ENCODE measurements at regions not wholly inside any gene's neighbourhood (a gene's known extent, or its start where the extent isn't known, plus 50 kb on each side); places are given as distances from the start of the nearest gene placed in this dataset.

GRCh38 chr4:111535792-111536191, 609.5 kb upstream of the FAM241A start:
- no peak overlapping the region for H3K4me3 ChIP-seq (ENCODE audit: low read depth, low read length, poor library complexity, severe bottlenecking)
- no peak for TF ChIP-seq EZH2phosphoT487 (IDR thresholded peaks at IDR 0.05; ENCODE audit: borderline replicate concordance, low read depth, low read length)
- TF ChIP-seq CTCF (conservative IDR thresholded peaks at IDR 0.05; ENCODE audit: low read length) = no peak
- H3K4me1 ChIP-seq (ENCODE audit: insufficient read depth, low read length, poor library complexity, severe bottlenecking) = no peaks in the 10 kb centered on the region
- no TSS peak for BruUV-seq (replicated peaks)
- POLR2A ChIA-PET = no interaction called here
- H3K9me2 ChIP-seq (ENCODE audit: insufficient read depth, low read length) = no peaks in the 10 kb centered on the region
- CTCF ChIA-PET (ENCODE audit: unreplicated experiment) = no interaction called here
- intact Hi-C loops (cut with micrococcal nuclease; ENCODE audit: unreplicated experiment) = no loop called here
- H3K4me2 ChIP-seq (ENCODE audit: low read length) = no peak overlapping the region
- no peaks in the 10 kb centered on the region for H4K20me1 ChIP-seq (ENCODE audit: insufficient read depth, low read length)
- no peak overlapping the region for H3K27ac ChIP-seq (ENCODE audit: low read depth, low read length, poor library complexity, severe bottlenecking)
- H3K36me3 ChIP-seq (ENCODE audit: insufficient read depth, low read length) = no peaks in the 10 kb centered on the region
- DNase-seq (ENCODE audit: low spot score) = no peak
- no peaks in the 10 kb centered on the region for H3K79me2 ChIP-seq (ENCODE audit: insufficient read depth, low read depth, low read length)
- no peaks in the 10 kb centered on the region for H3K9me3 ChIP-seq (ENCODE audit: low read length)
- H2AFZ ChIP-seq (ENCODE audit: low read length) = no peak overlapping the region

DNA sequence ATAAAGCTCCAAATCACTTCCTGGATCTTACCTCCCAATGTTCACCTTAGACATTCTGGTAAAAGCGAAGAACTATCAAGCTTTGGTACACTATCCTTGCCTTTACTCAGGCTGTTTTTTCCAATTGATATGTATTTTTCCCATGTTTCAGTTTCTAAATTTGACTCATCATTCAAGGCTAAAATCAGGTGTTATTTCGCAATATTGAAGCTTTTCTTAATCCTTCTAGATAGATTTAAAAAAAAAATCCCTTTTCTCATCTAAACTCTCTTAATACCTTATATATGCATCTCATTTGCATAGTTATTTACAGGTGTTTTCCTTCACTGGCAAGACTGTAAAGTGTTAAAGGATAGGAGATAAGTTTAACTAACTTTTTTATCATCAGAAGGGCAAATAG, 608.1 kb upstream of the FAM241A start:
- no peaks in the 10 kb centered on the region for H3K36me3 ChIP-seq (ENCODE audit: insufficient read depth, low read length)
- BruUV-seq (replicated peaks) = no TSS peak
- no peaks in the 10 kb centered on the region for H3K9me3 ChIP-seq (ENCODE audit: low read length)
- H3K27ac ChIP-seq (ENCODE audit: low read depth, low read length, poor library complexity, severe bottlenecking) = no peak overlapping the region
- no peak for TF ChIP-seq CTCF (conservative IDR thresholded peaks at IDR 0.05; ENCODE audit: low read length)
- H3K4me3 ChIP-seq (ENCODE audit: low read depth, low read length, poor library complexity, severe bottlenecking) = no peak overlapping the region
- no peak for DNase-seq (ENCODE audit: low spot score)
- no peak overlapping the region for H2AFZ ChIP-seq (ENCODE audit: low read length)
- CTCF ChIA-PET (ENCODE audit: unreplicated experiment) = no interaction called here
- H3K9me2 ChIP-seq (ENCODE audit: insufficient read depth, low read length) = no peaks in the 10 kb centered on the region
- no peak overlapping the region for H3K4me2 ChIP-seq (ENCODE audit: low read length)
- POLR2A ChIA-PET = no interaction called here
- H3K4me1 ChIP-seq (ENCODE audit: insufficient read depth, low read length, poor library complexity, severe bottlenecking) = no peaks in the 10 kb centered on the region
- H4K20me1 ChIP-seq (ENCODE audit: insufficient read depth, low read length) = no peaks in the 10 kb centered on the region
- no peaks in the 10 kb centered on the region for H3K79me2 ChIP-seq (ENCODE audit: insufficient read depth, low read depth, low read length)
- intact Hi-C loops (cut with micrococcal nuclease; ENCODE audit: unreplicated experiment) = no loop called here

DNA sequence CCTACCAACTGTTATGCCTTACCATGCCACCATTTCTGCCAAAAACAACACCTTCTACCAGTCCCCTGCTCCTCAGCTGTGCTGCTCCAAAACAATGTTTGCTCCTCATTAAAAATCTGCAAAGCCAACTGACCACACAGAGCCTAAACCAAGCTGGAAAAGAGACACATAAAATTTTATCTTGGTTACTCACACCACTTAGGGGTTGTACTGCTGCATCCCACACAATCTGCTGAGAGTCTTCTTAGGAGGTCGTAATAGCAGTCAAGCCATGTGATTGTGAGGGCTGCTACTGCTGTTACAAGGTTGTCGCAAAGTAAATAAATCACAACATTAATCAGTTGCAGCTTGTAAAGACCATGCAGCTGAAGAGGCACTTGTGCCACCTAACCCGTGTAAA, 607.4 kb upstream of the FAM241A start:
- H3K36me3 ChIP-seq (ENCODE audit: insufficient read depth, low read length) = no peaks in the 10 kb centered on the region
- ChIA-PET CTCF (ENCODE audit: unreplicated experiment) (no interaction called here), POLR2A (no interaction called here)
- H3K4me1 ChIP-seq (ENCODE audit: insufficient read depth, low read length, poor library complexity, severe bottlenecking) = no peaks in the 10 kb centered on the region
- BruUV-seq (replicated peaks) = no TSS peak
- no peaks in the 10 kb centered on the region for H4K20me1 ChIP-seq (ENCODE audit: insufficient read depth, low read length)
- no peaks in the 10 kb centered on the region for H3K9me2 ChIP-seq (ENCODE audit: insufficient read depth, low read length)
- H3K4me2 ChIP-seq (ENCODE audit: low read length) = no peak overlapping the region
- H3K27ac ChIP-seq (ENCODE audit: low read depth, low read length, poor library complexity, severe bottlenecking) = no peak overlapping the region
- TF ChIP-seq CTCF (conservative IDR thresholded peaks at IDR 0.05; ENCODE audit: low read length) (no peak), EZH2phosphoT487 (IDR thresholded peaks at IDR 0.05; ENCODE audit: borderline replicate concordance, low read depth, low read length) (no peak)
- H3K79me2 ChIP-seq (ENCODE audit: insufficient read depth, low read depth, low read length) = no peaks in the 10 kb centered on the region
- H2AFZ ChIP-seq (ENCODE audit: low read length) = no peak overlapping the region
- DNase-seq (ENCODE audit: low spot score) = no peak
- intact Hi-C loops (cut with micrococcal nuclease; ENCODE audit: unreplicated experiment) = no loop called here
- no peaks in the 10 kb centered on the region for H3K9me3 ChIP-seq (ENCODE audit: low read length)
- no peak overlapping the region for H3K4me3 ChIP-seq (ENCODE audit: low read depth, low read length, poor library complexity, severe bottlenecking)

All from OCI-LY7 (cell line).